Ishikawa (cell line): ENCODE measurements at regions not wholly inside any gene's neighbourhood (a gene's known extent, or its start where the extent isn't known, plus 50 kb on each side); places are given as distances from the start of the nearest gene placed in this dataset.

Source experiments
- CEBPB ChIP-seq: IDR thresholded peaks from 2 replicates; pipeline ENCODE4 v1.6.1; 2012
- CREB1 ChIP-seq: IDR thresholded peaks from 2 replicates; pipeline ENCODE4 v1.6.1; 2012; ENCODE audit warnings: low read depth
- EGR1 ChIP-seq: IDR thresholded peaks from 2 replicates; pipeline ENCODE4 v1.6.1; 2012
- EP300 ChIP-seq: IDR thresholded peaks from 2 replicates; pipeline ENCODE4 v1.6.1; 2012; ENCODE audit warnings: borderline replicate concordance
- FOXM1 ChIP-seq: IDR thresholded peaks from 2 replicates; pipeline ENCODE4 v1.6.1; 2012; ENCODE audit warnings: low read depth, borderline replicate concordance
- NFIC ChIP-seq: IDR thresholded peaks from 2 replicates; pipeline ENCODE4 v1.6.1; 2012
- RAD21 ChIP-seq: IDR thresholded peaks from 2 replicates; pipeline ENCODE4 v1.6.1; 2012; ENCODE audit warnings: low read depth
- TAF1 ChIP-seq: IDR thresholded peaks from 2 replicates; pipeline ENCODE4 v1.6.1; 2012; ENCODE audit warnings: low read depth, mild to moderate bottlenecking
- TCF12 ChIP-seq: IDR thresholded peaks from 2 replicates; pipeline ENCODE4 v1.6.1; 2012; ENCODE audit warnings: low read depth
- TEAD4 ChIP-seq: IDR thresholded peaks from 2 replicates; pipeline ENCODE4 v1.6.1; 2012
- YY1 ChIP-seq: IDR thresholded peaks from 2 replicates; pipeline ENCODE4 v1.6.1; 2012; ENCODE audit warnings: low read depth
- ZBTB7A ChIP-seq: IDR thresholded peaks from 2 replicates; pipeline ENCODE4 v1.6.1; 2012; ENCODE audit warnings: low read depth
- TF ChIP-seq, protein P1 (sequence below): IDR thresholded peaks from 2 replicates; pipeline ENCODE4 v1.6.1; 2012
- TF ChIP-seq, protein P2 (sequence below): IDR thresholded peaks from 2 replicates; pipeline ENCODE4 v1.6.1; 2012; ENCODE audit warnings: low read depth, mild to moderate bottlenecking
- TF ChIP-seq, protein P3 (sequence below): IDR thresholded peaks from 2 replicates; pipeline ENCODE4 v1.6.1; 2012

DNA sequence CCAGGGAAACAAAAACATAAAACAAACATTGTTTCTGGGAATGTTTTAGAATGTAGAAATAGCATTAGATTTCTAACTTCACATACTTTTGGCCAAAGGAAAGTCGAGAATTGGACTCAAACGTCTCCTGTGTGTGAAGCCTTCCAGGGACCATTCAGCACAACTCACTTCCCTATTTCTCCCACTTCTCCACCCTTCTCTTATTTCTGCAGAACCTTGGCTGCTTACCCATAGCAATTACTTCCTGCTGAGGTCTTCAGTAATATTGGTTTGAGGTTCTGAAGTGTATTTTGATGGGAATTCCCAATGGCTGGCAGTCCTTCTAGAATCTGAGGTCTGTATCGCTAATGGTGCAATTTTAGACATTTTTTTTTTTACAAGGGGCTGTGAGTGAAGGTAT is 158.3 kb upstream of the SNX19 start:
- TF ChIP-seq EGR1 (no peak), FOXM1 (no peak), CEBPB (no peak), TEAD4 (no peak)
- TF ChIP-seq, protein P1, sequence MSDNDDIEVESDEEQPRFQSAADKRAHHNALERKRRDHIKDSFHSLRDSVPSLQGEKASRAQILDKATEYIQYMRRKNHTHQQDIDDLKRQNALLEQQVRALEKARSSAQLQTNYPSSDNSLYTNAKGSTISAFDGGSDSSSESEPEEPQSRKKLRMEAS = no peak
- TF ChIP-seq, protein P2, sequence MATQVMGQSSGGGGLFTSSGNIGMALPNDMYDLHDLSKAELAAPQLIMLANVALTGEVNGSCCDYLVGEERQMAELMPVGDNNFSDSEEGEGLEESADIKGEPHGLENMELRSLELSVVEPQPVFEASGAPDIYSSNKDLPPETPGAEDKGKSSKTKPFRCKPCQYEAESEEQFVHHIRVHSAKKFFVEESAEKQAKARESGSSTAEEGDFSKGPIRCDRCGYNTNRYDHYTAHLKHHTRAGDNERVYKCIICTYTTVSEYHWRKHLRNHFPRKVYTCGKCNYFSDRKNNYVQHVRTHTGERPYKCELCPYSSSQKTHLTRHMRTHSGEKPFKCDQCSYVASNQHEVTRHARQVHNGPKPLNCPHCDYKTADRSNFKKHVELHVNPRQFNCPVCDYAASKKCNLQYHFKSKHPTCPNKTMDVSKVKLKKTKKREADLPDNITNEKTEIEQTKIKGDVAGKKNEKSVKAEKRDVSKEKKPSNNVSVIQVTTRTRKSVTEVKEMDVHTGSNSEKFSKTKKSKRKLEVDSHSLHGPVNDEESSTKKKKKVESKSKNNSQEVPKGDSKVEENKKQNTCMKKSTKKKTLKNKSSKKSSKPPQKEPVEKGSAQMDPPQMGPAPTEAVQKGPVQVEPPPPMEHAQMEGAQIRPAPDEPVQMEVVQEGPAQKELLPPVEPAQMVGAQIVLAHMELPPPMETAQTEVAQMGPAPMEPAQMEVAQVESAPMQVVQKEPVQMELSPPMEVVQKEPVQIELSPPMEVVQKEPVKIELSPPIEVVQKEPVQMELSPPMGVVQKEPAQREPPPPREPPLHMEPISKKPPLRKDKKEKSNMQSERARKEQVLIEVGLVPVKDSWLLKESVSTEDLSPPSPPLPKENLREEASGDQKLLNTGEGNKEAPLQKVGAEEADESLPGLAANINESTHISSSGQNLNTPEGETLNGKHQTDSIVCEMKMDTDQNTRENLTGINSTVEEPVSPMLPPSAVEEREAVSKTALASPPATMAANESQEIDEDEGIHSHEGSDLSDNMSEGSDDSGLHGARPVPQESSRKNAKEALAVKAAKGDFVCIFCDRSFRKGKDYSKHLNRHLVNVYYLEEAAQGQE = no peak

DNA sequence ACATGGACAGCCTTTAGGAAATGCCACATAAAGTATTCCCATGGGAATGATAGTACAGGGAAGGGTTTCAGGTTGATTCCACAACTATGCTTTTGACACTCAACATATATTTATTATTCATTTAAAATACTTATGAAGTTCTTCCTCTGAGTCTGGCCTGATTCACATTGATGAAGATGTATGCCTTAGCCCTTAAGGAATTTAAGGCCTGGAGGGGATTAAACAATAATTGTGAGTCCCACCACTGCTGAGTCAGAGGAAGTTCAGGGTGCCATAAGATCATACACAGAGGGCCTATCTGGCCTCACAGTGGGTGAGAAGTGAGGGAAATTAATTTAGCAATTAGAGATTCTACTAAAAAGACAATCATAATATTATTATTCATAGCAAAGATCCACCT is 161.1 kb upstream of the SNX19 start:
- TF ChIP-seq EGR1 (no peak), TEAD4 (no peak), RAD21 (no peak)

DNA sequence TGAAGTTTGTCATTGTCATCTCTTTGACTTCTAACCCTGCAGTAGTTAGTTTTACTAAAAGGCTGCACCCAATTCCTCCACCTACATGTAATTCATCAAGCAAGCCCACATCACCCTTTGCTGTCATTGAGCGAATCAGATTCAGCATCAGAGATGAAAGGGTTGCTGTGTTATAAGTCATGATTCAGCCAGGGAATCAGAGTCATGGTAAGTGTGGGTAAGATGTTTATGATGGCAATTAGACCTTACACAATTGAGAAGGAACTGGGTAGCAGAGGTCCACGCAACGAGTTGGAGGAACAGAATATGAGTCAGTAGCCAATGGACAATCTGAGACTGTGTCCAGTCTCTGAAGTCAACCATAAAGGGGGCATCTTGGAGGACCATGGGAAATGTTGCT is 162.8 kb upstream of the SNX19 start:
- TF ChIP-seq TEAD4 (no peak), EP300 (no peak), NFIC (no peak), RAD21 (no peak), EGR1 (no peak), TCF12 (no peak), CREB1 (no peak), TAF1 (no peak)
- TF ChIP-seq, protein P1 = no peak
- TF ChIP-seq, protein P3, sequence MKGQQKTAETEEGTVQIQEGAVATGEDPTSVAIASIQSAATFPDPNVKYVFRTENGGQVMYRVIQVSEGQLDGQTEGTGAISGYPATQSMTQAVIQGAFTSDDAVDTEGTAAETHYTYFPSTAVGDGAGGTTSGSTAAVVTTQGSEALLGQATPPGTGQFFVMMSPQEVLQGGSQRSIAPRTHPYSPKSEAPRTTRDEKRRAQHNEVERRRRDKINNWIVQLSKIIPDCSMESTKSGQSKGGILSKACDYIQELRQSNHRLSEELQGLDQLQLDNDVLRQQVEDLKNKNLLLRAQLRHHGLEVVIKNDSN = no peak

DNA sequence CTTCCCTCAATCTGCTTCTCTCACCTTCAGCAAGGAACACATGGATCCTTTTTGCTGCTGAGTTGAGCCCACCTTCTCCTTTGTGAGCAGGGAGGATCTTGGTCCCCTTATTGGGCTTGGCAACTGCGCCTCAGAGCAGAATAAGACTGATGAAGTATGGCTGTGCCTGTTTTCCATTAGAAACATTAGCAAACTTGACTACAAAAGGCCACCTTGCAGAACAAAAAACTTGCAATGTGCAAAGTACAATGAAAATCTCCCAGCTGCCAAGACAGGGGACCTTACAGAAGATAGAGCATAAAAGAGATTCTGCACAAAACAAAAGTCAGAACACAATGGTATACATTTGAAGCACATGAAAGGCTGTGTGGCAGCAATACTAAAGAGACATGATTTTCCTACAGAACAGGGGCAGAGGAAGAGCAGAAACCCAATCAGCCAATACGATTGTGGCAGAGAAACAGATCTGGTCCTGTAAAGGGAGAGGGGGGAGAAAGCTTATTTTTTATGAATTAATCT is 173.5 kb upstream of the SNX19 start:
- no peak for TF ChIP-seq YY1
- TF ChIP-seq NFIC = no peak
- TF ChIP-seq, protein P1 = no peak
- no peak for TF ChIP-seq TAF1
- no peak for TF ChIP-seq EGR1
- TF ChIP-seq RAD21 = no peak
- no peak for TF ChIP-seq CREB1
- no peak for TF ChIP-seq ZBTB7A
- TF ChIP-seq TEAD4 = no peak
- no peak for TF ChIP-seq TCF12
- TF ChIP-seq, protein P2 = no peak
- TF ChIP-seq, protein P3 = no peak
- no peak for TF ChIP-seq EP300
- no peak for TF ChIP-seq CEBPB
- TF ChIP-seq FOXM1 = no peak

DNA sequence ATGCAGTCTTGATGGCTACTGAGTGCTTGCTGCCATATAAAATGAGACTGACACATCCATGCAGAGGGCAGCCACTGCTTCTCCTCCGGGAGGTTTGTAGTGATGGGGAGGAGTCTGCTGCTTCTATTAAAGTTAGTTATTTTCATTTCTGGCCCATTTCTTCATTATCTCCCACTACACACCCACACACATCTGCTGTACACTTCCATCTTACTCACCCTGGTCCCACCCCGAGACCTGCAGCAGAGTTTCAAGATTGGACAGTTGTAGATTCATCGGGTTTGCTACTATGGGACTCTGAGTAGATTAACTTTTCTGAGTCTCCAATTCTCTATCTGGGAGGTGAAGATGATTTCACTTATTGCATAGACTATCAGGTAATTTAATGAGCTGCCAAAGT is 176.2 kb upstream of the SNX19 start:
- TF ChIP-seq, protein P1 = no peak
- TF ChIP-seq TAF1 (no peak), CEBPB (no peak), ZBTB7A (no peak), EP300 (no peak), NFIC (no peak), FOXM1 (no peak), TCF12 (no peak), RAD21 (no peak)
- TF ChIP-seq, protein P2 = no peak
